ENCODE measurements at regions not wholly inside any gene's neighbourhood (a gene's known extent, or its start where the extent isn't known, plus 50 kb on each side); places are given as distances from the start of the nearest gene placed in this dataset.

DNA sequence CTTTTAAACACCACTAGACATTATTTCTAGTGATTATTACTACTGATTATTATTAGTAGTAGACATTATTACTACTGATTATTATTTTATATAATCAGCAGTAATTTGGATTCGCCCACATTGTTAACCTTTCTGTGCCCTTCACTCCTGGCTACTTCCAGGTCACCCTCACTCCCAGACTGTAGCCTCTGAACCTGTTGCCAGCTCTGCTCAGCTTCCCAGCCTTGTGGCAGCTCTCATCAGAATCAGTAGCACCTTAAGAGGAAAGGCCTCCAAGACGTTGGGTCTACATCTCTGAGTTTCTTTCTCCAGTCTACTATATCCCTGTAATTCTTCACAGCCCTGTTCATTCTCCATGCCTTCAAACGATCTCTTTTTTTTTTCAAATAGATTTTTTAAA is 137.0 kb downstream of the KATNIP start:
- Histone ChIP-seq H3K9me3 (no peaks in the 10 kb centered on the region), H3K27ac (no peak overlapping the region), H3K4me1 (peaks cover 0 to 7% (median 0%) of the 10 kb centered on the region in 4 donors), H3K27me3 (no peaks in the 10 kb centered on the region), H3K4me3 (no peak overlapping the region), H3K36me3 (peaks cover 0 to 16% (median 0%) of the 10 kb centered on the region in 3 donors)
- TF ChIP-seq POLR2A (IDR thresholded peaks at IDR 0.05) (no peak), EP300 (IDR thresholded peaks at IDR 0.05) (no peak)
- TF ChIP-seq, protein P1, sequence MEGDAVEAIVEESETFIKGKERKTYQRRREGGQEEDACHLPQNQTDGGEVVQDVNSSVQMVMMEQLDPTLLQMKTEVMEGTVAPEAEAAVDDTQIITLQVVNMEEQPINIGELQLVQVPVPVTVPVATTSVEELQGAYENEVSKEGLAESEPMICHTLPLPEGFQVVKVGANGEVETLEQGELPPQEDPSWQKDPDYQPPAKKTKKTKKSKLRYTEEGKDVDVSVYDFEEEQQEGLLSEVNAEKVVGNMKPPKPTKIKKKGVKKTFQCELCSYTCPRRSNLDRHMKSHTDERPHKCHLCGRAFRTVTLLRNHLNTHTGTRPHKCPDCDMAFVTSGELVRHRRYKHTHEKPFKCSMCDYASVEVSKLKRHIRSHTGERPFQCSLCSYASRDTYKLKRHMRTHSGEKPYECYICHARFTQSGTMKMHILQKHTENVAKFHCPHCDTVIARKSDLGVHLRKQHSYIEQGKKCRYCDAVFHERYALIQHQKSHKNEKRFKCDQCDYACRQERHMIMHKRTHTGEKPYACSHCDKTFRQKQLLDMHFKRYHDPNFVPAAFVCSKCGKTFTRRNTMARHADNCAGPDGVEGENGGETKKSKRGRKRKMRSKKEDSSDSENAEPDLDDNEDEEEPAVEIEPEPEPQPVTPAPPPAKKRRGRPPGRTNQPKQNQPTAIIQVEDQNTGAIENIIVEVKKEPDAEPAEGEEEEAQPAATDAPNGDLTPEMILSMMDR (IDR thresholded peaks at IDR 0.05) = no peak
- no peak for DNase-seq (ENCODE audit: low spot score in 2 of 2)
- WGBS, 2 donors = 73 to 78% methylated on average over 3 of the region's 3 CpGs

DNA sequence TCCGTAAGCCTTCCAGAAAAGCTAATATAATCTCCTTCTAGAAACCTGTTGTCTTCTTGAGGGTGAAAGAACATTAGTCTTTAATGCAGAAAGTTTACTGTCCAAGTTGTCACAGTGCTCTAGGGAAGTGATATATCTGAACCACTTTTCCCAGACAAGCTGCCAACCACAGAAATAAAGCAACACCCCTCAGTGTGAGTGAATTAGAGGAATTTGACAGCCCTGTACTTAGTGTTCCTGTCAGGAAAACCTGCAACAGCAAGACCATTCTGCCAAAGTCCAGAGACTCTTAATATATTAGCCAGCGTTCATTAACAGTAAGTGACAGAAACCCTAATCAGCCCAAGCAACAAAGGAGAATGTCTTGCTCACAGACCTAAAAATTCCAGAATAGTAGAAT is 137.7 kb downstream of the KATNIP start:
- H3K27me3 ChIP-seq = no peaks in the 10 kb centered on the region
- H3K4me3 ChIP-seq = no peak overlapping the region
- 93 to 94% methylated on average over 2 of the region's 2 CpGs for WGBS, 2 donors
- H3K27ac ChIP-seq = no peak overlapping the region
- no peaks in the 10 kb centered on the region for H3K9me3 ChIP-seq
- peaks cover 0 to 9% (median 0%) of the 10 kb centered on the region in 3 donors for H3K36me3 ChIP-seq
- H3K4me1 ChIP-seq = peaks cover 0 to 7% (median 0%) of the 10 kb centered on the region in 4 donors
- no peak for DNase-seq (ENCODE audit: low spot score in 2 of 2)
- no peak for TF ChIP-seq EP300 (IDR thresholded peaks at IDR 0.05)
- TF ChIP-seq POLR2A (IDR thresholded peaks at IDR 0.05) = no peak
- TF ChIP-seq, protein P1 (IDR thresholded peaks at IDR 0.05) = no peak

DNA sequence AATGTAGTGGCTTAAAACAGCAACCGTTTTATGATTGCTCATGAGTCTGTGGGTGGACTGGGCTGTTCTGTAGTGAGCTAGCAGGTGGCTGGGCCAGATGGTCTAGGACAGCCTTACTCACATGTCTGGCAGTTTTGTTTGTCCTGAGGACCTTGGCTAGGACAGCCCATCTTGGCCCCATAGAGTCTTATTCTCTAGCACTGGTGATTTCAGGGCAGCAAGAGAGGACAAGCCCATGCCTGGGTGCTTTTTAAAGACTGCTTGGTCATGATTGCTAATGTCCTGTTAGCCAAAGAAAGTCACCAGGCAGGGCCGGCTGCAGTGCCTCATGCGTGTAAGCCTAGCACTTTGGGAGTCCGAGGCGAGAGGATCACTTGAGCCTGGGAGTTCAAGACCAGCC is 139.8 kb downstream of the KATNIP start:
- Histone ChIP-seq H3K36me3 (no peaks in the 10 kb centered on the region), H3K4me3 (no peak overlapping the region), H3K9me3 (no peaks in the 10 kb centered on the region), H3K27ac (no peak overlapping the region), H3K27me3 (no peaks in the 10 kb centered on the region), H3K4me1 (peaks cover 0 to 7% (median 0%) of the 10 kb centered on the region in 4 donors)
- WGBS, 2 donors = 91 to 95% methylated on average over 5 of the region's 5 CpGs
- no peak for TF ChIP-seq EP300 (IDR thresholded peaks at IDR 0.05)
- TF ChIP-seq, protein P1 (IDR thresholded peaks at IDR 0.05) = no peak
- no peak for TF ChIP-seq POLR2A (IDR thresholded peaks at IDR 0.05)
- DNase-seq (ENCODE audit: low spot score in 2 of 2) = no peak

DNA sequence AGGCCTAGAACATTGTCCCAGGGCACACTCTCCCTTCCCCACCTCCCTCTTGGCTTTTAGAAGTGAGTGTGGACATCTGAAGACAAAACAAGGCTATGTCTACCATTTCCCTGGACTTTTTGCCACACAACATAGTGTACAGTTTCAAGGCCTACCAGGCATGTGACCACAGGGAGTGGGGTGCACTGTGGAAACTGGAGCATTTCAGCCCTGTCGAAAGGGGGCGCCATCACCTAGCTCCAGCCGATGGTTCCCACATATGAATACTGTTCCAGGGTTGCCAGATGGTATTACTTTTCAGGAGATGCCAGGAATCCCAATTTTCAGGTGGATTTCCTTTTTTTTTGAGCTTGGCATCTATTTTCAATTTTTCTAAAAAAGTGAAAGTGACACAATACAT is 140.7 kb downstream of the KATNIP start:
- DNase-seq (ENCODE audit: low spot score in 2 of 2) = no peak
- H3K9me3 ChIP-seq = no peaks in the 10 kb centered on the region
- H3K27me3 ChIP-seq = no peaks in the 10 kb centered on the region
- H3K27ac ChIP-seq = no peak overlapping the region
- H3K36me3 ChIP-seq = no peaks in the 10 kb centered on the region
- 25 to 31% methylated on average over 3 of the region's 3 CpGs for WGBS, 2 donors
- peaks cover 0 to 7% (median 0%) of the 10 kb centered on the region in 4 donors for H3K4me1 ChIP-seq
- no peak for TF ChIP-seq EP300 (IDR thresholded peaks at IDR 0.05)
- TF ChIP-seq, protein P1 (IDR thresholded peaks at IDR 0.05) = peak; percentile 46 to 64 (median 55)
- H3K4me3 ChIP-seq = no peak overlapping the region

DNA sequence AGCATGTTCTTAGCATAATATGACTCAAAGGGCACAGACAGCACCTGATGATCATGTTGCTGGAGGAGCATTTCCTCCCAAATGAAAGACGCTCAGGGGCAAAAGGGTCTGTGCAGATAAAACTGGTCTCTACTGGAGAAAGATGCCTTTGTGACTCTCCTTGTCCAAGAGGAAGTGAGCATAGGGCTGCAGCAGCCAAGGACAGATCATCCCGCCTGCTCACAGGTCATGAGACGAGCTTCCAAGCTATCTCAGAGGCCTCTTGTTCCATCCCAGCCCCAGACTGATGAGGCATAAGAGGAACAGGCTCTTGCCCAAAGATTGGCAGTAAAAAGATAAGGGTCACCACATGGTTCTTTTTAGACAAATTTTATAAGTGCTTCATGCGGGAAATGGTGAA is 141.8 kb downstream of the KATNIP start:
- 99% methylated on average over 4 of the region's 4 CpGs for WGBS, 2 donors
- Histone ChIP-seq H3K36me3 (no peaks in the 10 kb centered on the region), H3K27me3 (no peaks in the 10 kb centered on the region), H3K4me1 (peaks cover 0 to 7% (median 0%) of the 10 kb centered on the region in 4 donors), H3K9me3 (no peaks in the 10 kb centered on the region), H3K27ac (no peak overlapping the region), H3K4me3 (no peak overlapping the region)
- TF ChIP-seq, protein P1 (IDR thresholded peaks at IDR 0.05) = no peak
- DNase-seq (ENCODE audit: low spot score in 2 of 2) = no peak
